ENCODE measurements at regions not wholly inside any gene's neighbourhood (a gene's known extent, or its start where the extent isn't known, plus 50 kb on each side); places are given as distances from the start of the nearest gene placed in this dataset.
"Not testable (repeated sequence)": the region's sequence is repeated elsewhere in the genome, so short reads cannot be mapped to it uniquely, and the experiment has no call there.

- DNase-seq = no peak
Observed at GRCh38 chr15:55126111-55126510, 70.6 kb downstream of the RSL24D1 start.

GRCh38 chr15:55124616-55125015 is 72.1 kb downstream of the RSL24D1 start:
- no peak for DNase-seq

GRCh38 chr15:55118344-55118870 is 78.3 kb downstream of the RSL24D1 start:
- DNase-seq = peak; percentile 33

- no peak for DNase-seq
Observed at GRCh38 chr15:55116636-55117035, 80.1 kb downstream of the RSL24D1 start.

GRCh38 chr15:55113736-55114135 is 83.0 kb downstream of the RSL24D1 start:
- no peak for DNase-seq

- DNase-seq = no peak
Observed at GRCh38 chr15:55112706-55113105, 84.0 kb downstream of the RSL24D1 start.

GRCh38 chr15:55110446-55110845 is 86.3 kb downstream of the RSL24D1 start:
- no peak for DNase-seq

GRCh38 chr15:55108858-55109518 is 87.8 kb downstream of the RSL24D1 start:
- DNase-seq = peak; percentile 24

- no peak for DNase-seq
Observed at GRCh38 chr15:55108448-55108847, 88.3 kb downstream of the RSL24D1 start.

GRCh38 chr15:55106155-55106554 is 90.6 kb downstream of the RSL24D1 start:
- no peak for DNase-seq

- no peak for DNase-seq
Observed at GRCh38 chr15:55094136-55094535, 102.6 kb downstream of the RSL24D1 start.

- DNase-seq = no peak
Observed at GRCh38 chr15:55088207-55088606, 108.5 kb downstream of the RSL24D1 start.

- no peak for DNase-seq
Observed at GRCh38 chr15:55084673-55085072, 112.1 kb downstream of the RSL24D1 start.

GRCh38 chr15:55084216-55084615 is 112.5 kb downstream of the RSL24D1 start:
- DNase-seq = no peak

GRCh38 chr15:55077052-55077451 is 119.7 kb downstream of the RSL24D1 start:
- DNase-seq = not testable (repeated sequence)

- no peak for DNase-seq
Observed at GRCh38 chr15:55074431-55074830, 122.3 kb downstream of the RSL24D1 start.

- not testable (repeated sequence) for DNase-seq
Observed at GRCh38 chr15:55063970-55064369, 132.8 kb downstream of the RSL24D1 start.

- no peak for DNase-seq
Observed at GRCh38 chr15:55060836-55061235, 135.9 kb downstream of the RSL24D1 start.

GRCh38 chr15:55056500-55056899 is 140.2 kb downstream of the RSL24D1 start:
- DNase-seq = no peak

GRCh38 chr15:55044162-55044561 is 152.6 kb downstream of the RSL24D1 start:
- DNase-seq = no peak

- no peak for DNase-seq
Observed at GRCh38 chr15:55037071-55037470, 159.7 kb downstream of the RSL24D1 start.

- DNase-seq = no peak
Observed at GRCh38 chr15:55035749-55036148, 161.0 kb downstream of the RSL24D1 start.

- DNase-seq = no peak
Observed at GRCh38 chr15:55033574-55033973, 163.2 kb downstream of the RSL24D1 start.

- no peak for DNase-seq
Observed at GRCh38 chr15:55031727-55032126, 165.0 kb downstream of the RSL24D1 start.

GRCh38 chr15:55026381-55026780 is 170.4 kb downstream of the RSL24D1 start:
- DNase-seq = no peak

Data from SHP77 treated with DMSO at 0.1 percent for 48 hours (cell line).